A549 (cell line): ENCODE measurements at regions not wholly inside any gene's neighbourhood (a gene's known extent, or its start where the extent isn't known, plus 50 kb on each side); places are given as distances from the start of the nearest gene placed in this dataset.
A peak's percentile ranks its signal among the peaks of the same experiment; 100 is the strongest.

Experiments used
- ATAC-seq, 2 experiments: fragments of 200-7000 bp in 1 of 2; fragments of >200 bp in 1 of 2; cut with Nextera tagmentation in 1 of 2; cut with Tn5 transposase in 1 of 2; 3 replicates each; pipeline versions ENCODE4 v1.8.0 to v1.9.1; 2018 to 2020; ENCODE audit warnings: mild to moderate bottlenecking in 1 of 2, moderate library complexity in 1 of 2
- CTCF ChIA-PET: fragments of 300-600 bp; sonication (Branson Sonifier 250); formaldehyde crosslinking; extraction: SDS; loops from one replicate; lab custom pipeline; 2021; ENCODE audit warnings: antibody characterized with exemption, inconsistent platforms; lab: Yijun Ruan, JAX
- POLR2A ChIA-PET: fragments of 350-600 bp; formaldehyde crosslinking; extraction: SDS; loops from one replicate; lab custom pipeline; 2021; ENCODE audit warnings: antibody characterized with exemption, inconsistent platforms; lab: Yijun Ruan, JAX
- DNase-seq, 2 experiments: peaks; one replicate each; pipeline versions ENCODE4 v3.0.0 to v3.0.0-alpha.2; 2011 to 2016; ENCODE audit warnings: low read depth in 1 of 2, low spot score in 1 of 2
- FAIRE-seq: peaks from 2 replicates; lab custom pipeline; 2011; peaks lifted over from hg19 to GRCh38; lab: Jason Lieb, UNC
- H3K27ac ChIP-seq, 2 experiments: fragments of >200 bp; sonication (Bioruptor Twin); formaldehyde crosslinking; 3 replicates each; pipeline ENCODE4 v1.5.1; 2016 to 2017
- H3K4me1 ChIP-seq: fragments of >200 bp; sonication (Bioruptor Twin); formaldehyde crosslinking; 3 replicates; pipeline ENCODE4 v1.6.1; 2016
- H3K4me2 ChIP-seq: fragments of >200 bp; sonication (Bioruptor Twin); formaldehyde crosslinking; 3 replicates; pipeline ENCODE4 v1.6.1; 2016
- H3K4me3 ChIP-seq: fragments of >200 bp; sonication (Bioruptor Twin); formaldehyde crosslinking; 3 replicates; pipeline ENCODE4 v1.5.1; 2016
- H3K9me3 ChIP-seq: fragments of >200 bp; sonication (Bioruptor Twin); formaldehyde crosslinking; 3 replicates; pipeline ENCODE4 v1.6.1; 2016
- ATOH8 ChIP-seq: fragments of 250-450 bp; sonication (Bioruptor Pico); IDR thresholded peaks from 2 replicates; pipeline ENCODE4 v1.5.0; 2020; ENCODE audit warnings: low read depth, mild to moderate bottlenecking, moderate library complexity
- CEBPB ChIP-seq, 2 experiments: fragments of >200 bp in 1 of 2; sonication (Bioruptor Twin) in 1 of 2; formaldehyde crosslinking in 1 of 2; IDR thresholded peaks; 2 replicates each; pipeline ENCODE4 v1.6.1; 2012 to 2016
- CHD4 ChIP-seq: fragments of 200-600 bp; sonication (generic); IDR thresholded peaks from 2 replicates; pipeline ENCODE4 v1.6.1; 2016; ENCODE audit warnings: antibody characterized with exemption, mild to moderate bottlenecking, borderline replicate concordance
- CTCF ChIP-seq: fragments of >200 bp; sonication (Bioruptor Twin); formaldehyde crosslinking; IDR thresholded peaks from 3 replicates; pipeline ENCODE4 v1.5.1; 2016
- EHMT2 ChIP-seq: fragments of 200-600 bp; sonication (generic); IDR thresholded peaks from 2 replicates; pipeline ENCODE4 v1.6.1; 2016; ENCODE audit warnings: antibody characterized with exemption, low read depth, mild to moderate bottlenecking, moderate library complexity
- ELK1 ChIP-seq: fragments of 150-350 bp; IDR thresholded peaks from 2 replicates; pipeline ENCODE4 v1.6.1; 2014; ENCODE audit warnings: low read depth, mild to moderate bottlenecking, low read length
- ESRRA ChIP-seq: fragments of 150-350 bp; IDR thresholded peaks from 2 replicates; pipeline ENCODE4 v1.6.1; 2014; ENCODE audit warnings: mild to moderate bottlenecking, low read length, borderline replicate concordance
- FOSL2 ChIP-seq, 2 experiments: fragments of 450-650 bp in 1 of 2; fragments of >200 bp in 1 of 2; sonication (Bioruptor Twin) in 1 of 2; formaldehyde crosslinking; IDR thresholded peaks; 2 replicates each; pipeline versions ENCODE4 v1.5.0 to v1.6.1; 2016 to 2020; ENCODE audit warnings: mild to moderate bottlenecking in 1 of 2, moderate library complexity in 1 of 2
- GATA3 ChIP-seq: IDR thresholded peaks from 2 replicates; pipeline ENCODE4 v1.6.1; 2012; ENCODE audit warnings: borderline replicate concordance
- HDAC2 ChIP-seq: fragments of 200-600 bp; sonication (generic); IDR thresholded peaks from 2 replicates; pipeline ENCODE4 v1.6.1; 2016
- HMGXB4 ChIP-seq: fragments of 250-450 bp; sonication (Bioruptor Pico); IDR thresholded peaks from 2 replicates; pipeline ENCODE4 v1.5.0; 2021; ENCODE audit warnings: mild to moderate bottlenecking, moderate library complexity, borderline replicate concordance
- HOXA7 ChIP-seq: fragments of 250-450 bp; sonication (Bioruptor Pico); IDR thresholded peaks from 2 replicates; pipeline ENCODE4 v1.5.0; 2020; ENCODE audit warnings: mild to moderate bottlenecking, moderate library complexity
- MAX ChIP-seq: IDR thresholded peaks from 2 replicates; pipeline ENCODE4 v1.6.1; 2012
- MYC ChIP-seq: IDR thresholded peaks from 2 replicates; pipeline ENCODE4 v1.6.1; 2012; ENCODE audit warnings: mild to moderate bottlenecking, inconsistent platforms, low read length, improper control_type of control experiment, borderline replicate concordance
- PHF8 ChIP-seq: fragments of 200-600 bp; sonication (generic); IDR thresholded peaks from 2 replicates; pipeline ENCODE4 v1.6.1; 2016; ENCODE audit warnings: low read depth, mild to moderate bottlenecking, antibody characterized with exemption, moderate library complexity, borderline replicate concordance
- POLR2AphosphoS2 ChIP-seq: conservative IDR thresholded peaks from 2 replicates; pipeline ENCODE4 v1.6.1; 2012; ENCODE audit warnings: low read length, improper control_type of control experiment, inconsistent platforms
- SMC3 ChIP-seq: fragments of >200 bp; sonication (Bioruptor Twin); formaldehyde crosslinking; IDR thresholded peaks from 3 replicates; pipeline ENCODE4 v1.6.1; 2018; ENCODE audit warnings: inconsistent platforms
- TFCP2L1 ChIP-seq: fragments of 250-450 bp; sonication (Bioruptor Pico); IDR thresholded peaks from 2 replicates; pipeline ENCODE4 v1.5.0; 2021; ENCODE audit warnings: mild to moderate bottlenecking
- ZFP36 ChIP-seq: fragments of 450-650 bp; IDR thresholded peaks from 2 replicates; pipeline ENCODE4 v1.6.1; 2014; ENCODE audit warnings: borderline replicate concordance; ENCODE audit not compliant: partially characterized antibody
- WGBS: methylation state at CpG from one replicate; pipeline ENCODE4 v1.1.6; 2017; ENCODE audit errors: missing lambda C conversion rate; 5-methylcytosine and 5-hydroxymethylcytosine counted together

- ATAC-seq (peak; percentile 85 to 96), FAIRE-seq (no peak), DNase-seq (peak; percentile 55 to 77)
- ChIA-PET CTCF (interaction anchor here (0.6 to 0.9 kb wide), 2 partner anchors 204 to 550 kb away, joined by 3 read pairs; no protein-coding TSS in a partner anchor), POLR2A (no interaction called here)
- Histone ChIP-seq H3K4me1 (peaks cover 34% of the 10 kb centered on the region), H3K4me2 (peak overlapping the region; percentile 76), H3K27ac (peak overlapping the region; percentile 67 to 76)
- TF ChIP-seq MAX = peak; percentile 70; the same call in 1 of the 2 replicates
- no peak for TF ChIP-seq FOSL2 (IDR thresholded peaks at IDR 0.05)
- peak; percentile 48; the same call in 1 of the 2 replicates for TF ChIP-seq FOSL2 (CRISPR knock-in tag; IDR thresholded peaks at IDR 0.05)
- peak; percentile 54; the same call in 1 of the 2 replicates for TF ChIP-seq ATOH8 (CRISPR knock-in tag)
- TF ChIP-seq PHF8 = no peak
- TF ChIP-seq, all 56 proteins: peak for 3
- H3K9me3 ChIP-seq = no peaks in the 10 kb centered on the region
- H3K4me3 ChIP-seq = no peak overlapping the region
- WGBS = 35% methylated on average over 9 of the region's 9 CpGs
Observed at GRCh38 chr13:109344552-109345157, 441.7 kb downstream of the IRS2 start.

- Histone ChIP-seq H3K4me1 (peaks cover 18% of the 10 kb centered on the region), H3K4me2 (peak overlapping the region; percentile 57), H3K9me3 (no peaks in the 10 kb centered on the region), H3K4me3 (no peak overlapping the region), H3K27ac (peak overlapping the region in 1 of 2 experiments; percentile 51; a peak in 2 of 6 replicates)
- 0% methylated on average over 1 of the region's 1 CpG for WGBS
- peak; percentile 43 for FAIRE-seq
- ChIA-PET CTCF (no interaction called here), POLR2A (no interaction called here)
- TF ChIP-seq HDAC2 (no peak), HMGXB4 (CRISPR knock-in tag) (no peak), FOSL2 (IDR thresholded peaks at IDR 0.05) (no peak), FOSL2 (CRISPR knock-in tag; IDR thresholded peaks at IDR 0.05) (peak; percentile 47), CHD4 (no peak), POLR2AphosphoS2 (no peak), GATA3 (peak; percentile 69; the same call in 1 of the 2 replicates), MYC (no peak), CTCF (no peak), ZFP36 (no peak), CEBPB (IDR thresholded peaks at IDR 0.05) (peak in 1 of 2 experiments; percentile 36; a peak in 2 of 4 replicates)
- peak in 1 of 2 experiments; percentile 52 for DNase-seq
- peak in 1 of 2 experiments; percentile 83; a peak in 3 of 6 replicates for ATAC-seq
Observed at GRCh38 chr13:109336730-109337129, 449.7 kb downstream of the IRS2 start.

- FAIRE-seq (no peak), DNase-seq (no peak), ATAC-seq (no peak)
- TF ChIP-seq EHMT2 (no peak), ELK1 (no peak), FOSL2 (IDR thresholded peaks at IDR 0.05) (no peak), FOSL2 (CRISPR knock-in tag; IDR thresholded peaks at IDR 0.05) (no peak), ZFP36 (no peak), HOXA7 (CRISPR knock-in tag) (no peak), SMC3 (no peak), TFCP2L1 (CRISPR knock-in tag) (no peak), GATA3 (no peak), HMGXB4 (CRISPR knock-in tag) (no peak), ESRRA (no peak)
- Histone ChIP-seq H3K27ac (no peak overlapping the region), H3K4me3 (no peak overlapping the region), H3K4me1 (peaks cover 18% of the 10 kb centered on the region), H3K9me3 (no peaks in the 10 kb centered on the region), H3K4me2 (no peak overlapping the region)
- 85% methylated on average over 8 of the region's 8 CpGs for WGBS
- CTCF ChIA-PET = no interaction called here
- POLR2A ChIA-PET = no interaction called here
Observed at GRCh38 chr13:109333893-109334651, 452.3 kb downstream of the IRS2 start.
